OCI-LY7 (cell line): ENCODE measurements at regions not wholly inside any gene's neighbourhood (a gene's known extent, or its start where the extent isn't known, plus 50 kb on each side); places are given as distances from the start of the nearest gene placed in this dataset.

ENCODE experiments used
- BruUV-seq: library from RNA; stranded (reverse); fragments of 400-500 nt; replicated peaks from 2 replicates; lab custom pipeline; 2021; lab: Mats Ljungman, UMichigan
- CTCF ChIA-PET: fragments of 300-600 bp; sonication (Branson Sonifier 250); formaldehyde crosslinking; loops from one replicate; lab custom pipeline; 2022; ENCODE audit warnings: antibody characterized with exemption; ENCODE audit not compliant: unreplicated experiment; lab: Charles Lee
- POLR2A ChIA-PET: fragments of 300-600 bp; sonication (Branson Sonifier 250); formaldehyde crosslinking; loops from one replicate; lab custom pipeline; 2022; ENCODE audit warnings: antibody characterized with exemption; lab: Charles Lee
- DNase-seq: peaks from one replicate; pipeline ENCODE4 v3.0.0-alpha.2; 2015; ENCODE audit warnings: low spot score
- H2AFZ ChIP-seq: fragments of 200-600 bp; sonication (generic), shearing (Covaris generic); 2 replicates; pipeline ENCODE4 v1.6.1; 2014; ENCODE audit warnings: mild to moderate bottlenecking, antibody characterized with exemption, low read length, moderate library complexity
- H3K27ac ChIP-seq: fragments of 200-600 bp; sonication (generic); 2 replicates; pipeline ENCODE4 v1.5.1; 2014; ENCODE audit warnings: mixed run types, low read depth, mild to moderate bottlenecking, moderate library complexity, low read length, inconsistent platforms; ENCODE audit not compliant: poor library complexity, severe bottlenecking
- H3K36me3 ChIP-seq: fragments of 200-600 bp; sonication (generic); 2 replicates; pipeline ENCODE4 v1.6.1; 2014; ENCODE audit warnings: mild to moderate bottlenecking, antibody characterized with exemption, low read length, moderate library complexity, mixed read lengths; ENCODE audit not compliant: insufficient read depth
- H3K4me1 ChIP-seq: fragments of 200-600 bp; sonication (generic); 2 replicates; pipeline ENCODE4 v1.5.1; 2014; ENCODE audit warnings: mild to moderate bottlenecking, low read length; ENCODE audit not compliant: insufficient read depth, poor library complexity, severe bottlenecking
- H3K4me2 ChIP-seq: fragments of 200-600 bp; sonication (generic); 2 replicates; pipeline ENCODE4 v1.6.1; 2014; ENCODE audit warnings: mild to moderate bottlenecking, low read length
- H3K4me3 ChIP-seq: fragments of 200-600 bp; sonication (generic); 2 replicates; pipeline ENCODE4 v1.5.1; 2014; ENCODE audit warnings: mild to moderate bottlenecking, low read depth, low read length; ENCODE audit not compliant: poor library complexity, severe bottlenecking
- H3K79me2 ChIP-seq: fragments of 200-600 bp; sonication (generic); 2 replicates; pipeline ENCODE4 v1.6.1; 2016; ENCODE audit warnings: low read depth, mild to moderate bottlenecking, low read length, moderate library complexity, mixed read lengths; ENCODE audit not compliant: insufficient read depth
- H3K9me2 ChIP-seq: fragments of 200-600 bp; sonication (generic); 2 replicates; pipeline ENCODE4 v1.6.1; 2016; ENCODE audit warnings: mild to moderate bottlenecking, low read length, mixed read lengths; ENCODE audit not compliant: insufficient read depth
- H3K9me3 ChIP-seq: fragments of 200-600 bp; sonication (generic); 2 replicates; pipeline ENCODE4 v1.6.1; 2014; ENCODE audit warnings: mild to moderate bottlenecking, mixed run types, low read length, mixed read lengths
- H4K20me1 ChIP-seq: fragments of 200-600 bp; sonication (generic); 2 replicates; pipeline ENCODE4 v1.6.1; 2014; ENCODE audit warnings: mild to moderate bottlenecking, antibody characterized with exemption, low read length, moderate library complexity, mixed read lengths; ENCODE audit not compliant: insufficient read depth
- EZH2phosphoT487 ChIP-seq: fragments of 200-600 bp; sonication (generic); IDR thresholded peaks from 2 replicates; pipeline ENCODE4 v1.6.1; 2018; ENCODE audit warnings: low read depth, borderline replicate concordance, mild to moderate bottlenecking, mixed run types, antibody characterized with exemption, low read length, moderate library complexity, mixed read lengths
- intact Hi-C: fragments of 100-400 bp; cut with micrococcal nuclease; formaldehyde crosslinking; loops from one replicate; pipeline ENCODE4 v1.10.0; 2022; ENCODE audit not compliant: unreplicated experiment
- TF ChIP-seq, protein P1 (sequence below): fragments of 200-600 bp; sonication (generic); conservative IDR thresholded peaks from 2 replicates; pipeline ENCODE4 v1.5.1; 2014; ENCODE audit warnings: mild to moderate bottlenecking, antibody characterized with exemption, low read length, moderate library complexity, mixed read lengths

- POLR2A ChIA-PET, result no interaction called here
- BruUV-seq, result no TSS peak
- H3K4me3 ChIP-seq, result no peak overlapping the region
- H3K4me2 ChIP-seq, result no peak overlapping the region
- H3K9me2 ChIP-seq, result no peaks in the 10 kb centered on the region
- TF ChIP-seq, protein P1, sequence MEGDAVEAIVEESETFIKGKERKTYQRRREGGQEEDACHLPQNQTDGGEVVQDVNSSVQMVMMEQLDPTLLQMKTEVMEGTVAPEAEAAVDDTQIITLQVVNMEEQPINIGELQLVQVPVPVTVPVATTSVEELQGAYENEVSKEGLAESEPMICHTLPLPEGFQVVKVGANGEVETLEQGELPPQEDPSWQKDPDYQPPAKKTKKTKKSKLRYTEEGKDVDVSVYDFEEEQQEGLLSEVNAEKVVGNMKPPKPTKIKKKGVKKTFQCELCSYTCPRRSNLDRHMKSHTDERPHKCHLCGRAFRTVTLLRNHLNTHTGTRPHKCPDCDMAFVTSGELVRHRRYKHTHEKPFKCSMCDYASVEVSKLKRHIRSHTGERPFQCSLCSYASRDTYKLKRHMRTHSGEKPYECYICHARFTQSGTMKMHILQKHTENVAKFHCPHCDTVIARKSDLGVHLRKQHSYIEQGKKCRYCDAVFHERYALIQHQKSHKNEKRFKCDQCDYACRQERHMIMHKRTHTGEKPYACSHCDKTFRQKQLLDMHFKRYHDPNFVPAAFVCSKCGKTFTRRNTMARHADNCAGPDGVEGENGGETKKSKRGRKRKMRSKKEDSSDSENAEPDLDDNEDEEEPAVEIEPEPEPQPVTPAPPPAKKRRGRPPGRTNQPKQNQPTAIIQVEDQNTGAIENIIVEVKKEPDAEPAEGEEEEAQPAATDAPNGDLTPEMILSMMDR, result no peak
- no peak for TF ChIP-seq EZH2phosphoT487
- DNase-seq, result no peak
- no peak overlapping the region for H3K27ac ChIP-seq
- CTCF ChIA-PET, result no interaction called here
- no peaks in the 10 kb centered on the region for H4K20me1 ChIP-seq
- H3K9me3 ChIP-seq, result no peaks in the 10 kb centered on the region
- intact Hi-C loops, result no loop called here
- H3K36me3 ChIP-seq, result no peaks in the 10 kb centered on the region
- H2AFZ ChIP-seq, result no peak overlapping the region
- no peaks in the 10 kb centered on the region for H3K4me1 ChIP-seq
- H3K79me2 ChIP-seq, result no peaks in the 10 kb centered on the region
These were observed 101.9 kb downstream of the PDCL3 start for GRCh38 chr2:100664756-100665101.

- ChIA-PET CTCF (no interaction called here), POLR2A (no interaction called here)
- no peak overlapping the region for H3K4me2 ChIP-seq
- no peak for DNase-seq
- H3K9me2 ChIP-seq, result no peaks in the 10 kb centered on the region
- H3K4me1 ChIP-seq, result no peaks in the 10 kb centered on the region
- no peaks in the 10 kb centered on the region for H3K9me3 ChIP-seq
- no peaks in the 10 kb centered on the region for H3K36me3 ChIP-seq
- H4K20me1 ChIP-seq, result no peaks in the 10 kb centered on the region
- no peak overlapping the region for H3K27ac ChIP-seq
- H2AFZ ChIP-seq, result no peak overlapping the region
- no peaks in the 10 kb centered on the region for H3K79me2 ChIP-seq
- no peak for TF ChIP-seq EZH2phosphoT487
- TF ChIP-seq, protein P1, result no peak
- BruUV-seq, result no TSS peak
- no peak overlapping the region for H3K4me3 ChIP-seq
- intact Hi-C loops, result no loop called here
These were observed 104.2 kb downstream of the PDCL3 start for GRCh38 chr2:100666996-100667395.

DNA sequence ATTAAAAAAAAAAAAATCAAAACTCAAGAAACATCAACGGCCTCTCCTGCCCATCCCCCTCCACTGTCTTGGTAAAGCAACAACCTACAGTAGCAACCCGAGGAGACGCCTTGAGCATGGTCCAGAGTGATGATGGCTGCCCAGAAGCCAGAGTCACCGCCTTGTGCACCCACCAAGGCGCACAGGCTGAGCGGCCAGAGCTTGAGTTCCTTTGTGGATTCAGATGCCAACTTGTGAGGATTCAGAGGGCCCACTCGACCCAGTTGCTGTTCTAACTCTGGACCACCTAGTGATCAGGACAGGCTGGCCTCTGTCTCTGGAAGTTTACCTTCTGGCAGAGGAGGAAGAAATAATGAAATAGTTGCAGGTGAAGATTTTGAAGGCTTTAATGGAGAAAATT lies 105.0 kb downstream of the PDCL3 start:
- H3K4me3 ChIP-seq, result no peak overlapping the region
- intact Hi-C loops, result no loop called here
- no peak overlapping the region for H3K27ac ChIP-seq
- no peak overlapping the region for H2AFZ ChIP-seq
- no peaks in the 10 kb centered on the region for H3K9me2 ChIP-seq
- no peaks in the 10 kb centered on the region for H3K36me3 ChIP-seq
- POLR2A ChIA-PET, result no interaction called here
- no TSS peak for BruUV-seq
- no peaks in the 10 kb centered on the region for H3K9me3 ChIP-seq
- no peaks in the 10 kb centered on the region for H3K4me1 ChIP-seq
- H3K4me2 ChIP-seq, result no peak overlapping the region
- CTCF ChIA-PET, result no interaction called here
- no peak for DNase-seq
- no peaks in the 10 kb centered on the region for H3K79me2 ChIP-seq
- TF ChIP-seq, protein P1, result no peak
- no peak for TF ChIP-seq EZH2phosphoT487
- H4K20me1 ChIP-seq, result no peaks in the 10 kb centered on the region
